K562 (cell line): ENCODE measurements at regions not wholly inside any gene's neighbourhood (a gene's known extent, or its start where the extent isn't known, plus 50 kb on each side); places are given as distances from the start of the nearest gene placed in this dataset.

ENCODE experiments used
- ATAC-seq: fragments of 200-7000 bp; cut with Tn5 transposase; 3 replicates; pipeline ENCODE4 v1.9.1; 2020; ENCODE audit warnings: moderate library complexity
- BruUV-seq: library from RNA; stranded (reverse); fragments of 400-500 nt; replicated peaks from 2 replicates; lab custom pipeline; 2021; lab: Mats Ljungman, UMichigan
- CTCF ChIA-PET: fragments of 300-600 bp; formaldehyde crosslinking; extraction: SDS; loops from one replicate; lab custom pipeline; 2021; ENCODE audit warnings: low intra/inter-chr PET ratio; lab: Yijun Ruan, JAX
- POLR2A ChIA-PET: fragments of 300-600, 350-650 bp; sonication (Branson Sonifier 250); formaldehyde crosslinking; extraction: SDS; loops from one replicate; lab custom pipeline; 2021; ENCODE audit warnings: antibody characterized with exemption, inconsistent platforms; lab: Yijun Ruan, JAX
- DNase-seq, 4 experiments: peaks; one replicate each; pipeline versions ENCODE4 v3.0.0 to v3.0.0-alpha.2; 2011 to 2018; ENCODE audit warnings: low spot score in 3 of 4, mixed read lengths in 3 of 4; ENCODE audit errors: extremely low read depth in 1 of 4
- FAIRE-seq: peaks from 2 replicates; lab custom pipeline; 2011; peaks lifted over from hg19 to GRCh38; lab: Jason Lieb, UNC
- H2AFZ ChIP-seq: 2 replicates; pipeline ENCODE4 v1.6.0; 2011; ENCODE audit warnings: low read depth, low read length, control low read depth, inconsistent platforms
- H3K27ac ChIP-seq: fragments of 200-600 bp; 3 replicates; pipeline ENCODE4 v1.8.0; 2011; ENCODE audit warnings: low read depth, mild to moderate bottlenecking, control low read depth, inconsistent platforms, low read length, moderate library complexity, mixed read lengths; ENCODE audit errors: extremely low read depth
- H3K27me3 ChIP-seq, 2 experiments: fragments of 300-600 bp in 1 of 2; 2 replicates in 1 of 2; 3 replicates in 1 of 2; pipeline versions ENCODE4 v1.6.0 to v1.8.0; 2011; ENCODE audit warnings: inconsistent platforms in 2 of 2, low read length in 2 of 2, mild to moderate bottlenecking in 1 of 2, mixed read lengths in 1 of 2, moderate library complexity in 1 of 2; ENCODE audit not compliant: control insufficient read depth in 2 of 2, insufficient read depth in 2 of 2
- H3K36me3 ChIP-seq: fragments of 300-600 bp; 3 replicates; pipeline ENCODE4 v1.8.0; 2011; ENCODE audit warnings: mild to moderate bottlenecking, low read length, inconsistent platforms; ENCODE audit not compliant: control insufficient read depth, insufficient read depth
- H3K4me1 ChIP-seq, 2 experiments: fragments of 200-600 bp in 1 of 2; replicated peaks in 1 of 2; 2 replicates in 1 of 2; 3 replicates in 1 of 2; pipeline versions ENCODE4 v1.5.1 to v1.8.0; 2011; ENCODE audit warnings: inconsistent platforms in 2 of 2, low read length in 2 of 2, mild to moderate bottlenecking in 1 of 2, mixed read lengths in 1 of 2, moderate library complexity in 1 of 2; ENCODE audit not compliant: control insufficient read depth in 2 of 2, insufficient read depth in 2 of 2
- H3K4me2 ChIP-seq: 2 replicates; pipeline ENCODE4 v1.6.1; 2011; ENCODE audit warnings: low read length, control low read depth, inconsistent platforms, mixed read lengths; ENCODE audit not compliant: insufficient read depth
- H3K4me3 ChIP-seq: fragments of 200-600 bp; sonication (generic), shearing (Covaris generic); 2 replicates; pipeline ENCODE4 v1.5.1; 2016; ENCODE audit warnings: control low read depth, inconsistent platforms
- H3K79me2 ChIP-seq: fragments of 200-600 bp; 3 replicates; pipeline ENCODE4 v1.8.0; 2011; ENCODE audit warnings: low read length, inconsistent platforms; ENCODE audit not compliant: control insufficient read depth, insufficient read depth
- H3K9ac ChIP-seq, 2 experiments: 2 replicates each; pipeline versions ENCODE4 v1.6.0 to v1.6.1; 2011; ENCODE audit warnings: low read depth in 2 of 2, low read length in 2 of 2, control low read depth in 1 of 2, inconsistent platforms in 1 of 2, mild to moderate bottlenecking in 1 of 2, mixed read lengths in 1 of 2; ENCODE audit not compliant: insufficient read depth in 1 of 2
- H3K9me1 ChIP-seq: one replicate; pipeline ENCODE4 v1.6.0; 2011; ENCODE audit warnings: inconsistent platforms, mild to moderate bottlenecking, low read length, moderate library complexity; ENCODE audit not compliant: control insufficient read depth, insufficient read depth
- H3K9me3 ChIP-seq: replicated peaks from 2 replicates; pipeline ENCODE4 v1.5.1; 2011; ENCODE audit warnings: low read depth, low read length, inconsistent platforms; ENCODE audit not compliant: control insufficient read depth, insufficient read depth
- H4K20me1 ChIP-seq: replicated peaks from 2 replicates; pipeline ENCODE4 v1.6.1; 2011; ENCODE audit warnings: low read length, inconsistent platforms, mixed read lengths; ENCODE audit not compliant: control insufficient read depth, insufficient read depth
- CBX5 ChIP-seq: IDR thresholded peaks from 2 replicates; pipeline ENCODE4 v1.6.1; 2014; ENCODE audit warnings: low read depth, borderline replicate concordance
- EP300 ChIP-seq: IDR thresholded peaks from 2 replicates; pipeline ENCODE4 v1.6.1; 2012; ENCODE audit warnings: low read length, improper control_type of control experiment
- ESRRA ChIP-seq: fragments of 450-650 bp; IDR thresholded peaks from 2 replicates; pipeline ENCODE4 v1.6.1; 2014; ENCODE audit warnings: low read depth, mild to moderate bottlenecking, moderate library complexity, borderline replicate concordance
- KHSRP ChIP-seq: fragments of 450-650 bp; IDR thresholded peaks from 2 replicates; pipeline ENCODE4 v1.6.1; 2017
- MTA1 ChIP-seq: fragments of 450-650 bp; IDR thresholded peaks from 2 replicates; pipeline ENCODE4 v1.6.1; 2017; ENCODE audit warnings: borderline replicate concordance
- NKRF ChIP-seq: fragments of 450-650 bp; IDR thresholded peaks from 2 replicates; pipeline ENCODE4 v1.6.1; 2016; ENCODE audit warnings: borderline replicate concordance
- SMARCA4 ChIP-seq: fragments of 450-650 bp; IDR thresholded peaks from 2 replicates; pipeline ENCODE4 v1.6.1; 2016
- TAF9B ChIP-seq: fragments of 450-650 bp; IDR thresholded peaks from 2 replicates; pipeline ENCODE4 v1.6.1; 2018; ENCODE audit warnings: mild to moderate bottlenecking; ENCODE audit not compliant: partially characterized antibody
- ZNF133 ChIP-seq: fragments of 250-450 bp; sonication (Bioruptor Pico); IDR thresholded peaks from 2 replicates; pipeline ENCODE4 v1.4.0; 2020; ENCODE audit warnings: mild to moderate bottlenecking
- ZNF347 ChIP-seq: fragments of 450-650 bp; formaldehyde crosslinking; IDR thresholded peaks from 2 replicates; pipeline ENCODE4 v1.4.0; 2020; ENCODE audit warnings: low read depth, mild to moderate bottlenecking, moderate library complexity
- ZNF561 ChIP-seq: fragments of 450-650 bp; formaldehyde crosslinking; conservative IDR thresholded peaks from 2 replicates; pipeline ENCODE4 v1.4.0; 2020; ENCODE audit warnings: mild to moderate bottlenecking, moderate library complexity
- ZNF644 ChIP-seq: fragments of 200-800 bp; sonication (Bioruptor generic); IDR thresholded peaks from 2 replicates; pipeline ENCODE4 v1.6.1; 2016; ENCODE audit warnings: low read depth, missing genetic modification characterization, missing compliant biosample characterization
- WGBS: fragments of 100-300 bp; shearing (Covaris generic); methylation state at CpG from one replicate; pipeline ENCODE4 v1.1.6; 2016; ENCODE audit warnings: low coverage, mixed read lengths; ENCODE audit not compliant: insufficient coverage; ENCODE audit errors: missing lambda C conversion rate; 5-methylcytosine and 5-hydroxymethylcytosine counted together
- in situ Hi-C: fragments of 300-500 bp; cut with MboI; formaldehyde crosslinking; loops from 4 replicates; pipeline ENCODE4 v1.15.0; 2018; ENCODE audit warnings: inconsistent platforms, mixed read lengths
- intact Hi-C: fragments of 100-400 bp; cut with micrococcal nuclease; formaldehyde crosslinking; loops from 2 replicates; pipeline ENCODE4 v1.14.2; 2022
- TF ChIP-seq, protein P1 (sequence below), 2 experiments: fragments of 450-650 bp; conservative IDR thresholded peaks; 2 replicates each; pipeline ENCODE4 v1.6.1; 2017; ENCODE audit warnings: mild to moderate bottlenecking in 2 of 2, moderate library complexity in 2 of 2
- TF ChIP-seq, protein P2 (sequence below): fragments of 250-450 bp; sonication (Bioruptor Pico); IDR thresholded peaks from 2 replicates; pipeline ENCODE4 v1.4.0; 2020

- BruUV-seq = no TSS peak
- CTCF ChIA-PET = no interaction called here
- DNase-seq = no peak
- no peak overlapping the region for H3K9ac ChIP-seq
- H3K4me1 ChIP-seq = no peaks in the 10 kb centered on the region
- H3K27me3 ChIP-seq = no peaks in the 10 kb centered on the region
- in situ Hi-C loops = no loop called here
- no peak overlapping the region for H3K4me2 ChIP-seq
- no peak overlapping the region for H2AFZ ChIP-seq
- H3K79me2 ChIP-seq = no peaks in the 10 kb centered on the region
- POLR2A ChIA-PET = no interaction called here
- intact Hi-C loops = no loop called here
- ATAC-seq = no peak
- no peak for FAIRE-seq
- no peaks in the 10 kb centered on the region for H3K9me3 ChIP-seq
- H3K36me3 ChIP-seq = no peaks in the 10 kb centered on the region
- no peak overlapping the region for H3K4me3 ChIP-seq
- no peak overlapping the region for H3K27ac ChIP-seq
- no peaks in the 10 kb centered on the region for H3K9me1 ChIP-seq
- 0% methylated on average over 1 of the region's 1 CpG for WGBS
- H4K20me1 ChIP-seq = no peaks in the 10 kb centered on the region
- no peak for TF ChIP-seq KHSRP
- no peak for TF ChIP-seq CBX5
- TF ChIP-seq NKRF = no peak
- no peak for TF ChIP-seq ZNF347 (CRISPR knock-in tag)
- no peak for TF ChIP-seq MTA1
- TF ChIP-seq ZNF133 (CRISPR knock-in tag) = no peak
- TF ChIP-seq SMARCA4 = no peak
- no peak for TF ChIP-seq ZNF644 (tag)
- no peak for TF ChIP-seq ZNF561 (CRISPR knock-in tag)
- no peak for TF ChIP-seq ESRRA
- TF ChIP-seq, protein P1, sequence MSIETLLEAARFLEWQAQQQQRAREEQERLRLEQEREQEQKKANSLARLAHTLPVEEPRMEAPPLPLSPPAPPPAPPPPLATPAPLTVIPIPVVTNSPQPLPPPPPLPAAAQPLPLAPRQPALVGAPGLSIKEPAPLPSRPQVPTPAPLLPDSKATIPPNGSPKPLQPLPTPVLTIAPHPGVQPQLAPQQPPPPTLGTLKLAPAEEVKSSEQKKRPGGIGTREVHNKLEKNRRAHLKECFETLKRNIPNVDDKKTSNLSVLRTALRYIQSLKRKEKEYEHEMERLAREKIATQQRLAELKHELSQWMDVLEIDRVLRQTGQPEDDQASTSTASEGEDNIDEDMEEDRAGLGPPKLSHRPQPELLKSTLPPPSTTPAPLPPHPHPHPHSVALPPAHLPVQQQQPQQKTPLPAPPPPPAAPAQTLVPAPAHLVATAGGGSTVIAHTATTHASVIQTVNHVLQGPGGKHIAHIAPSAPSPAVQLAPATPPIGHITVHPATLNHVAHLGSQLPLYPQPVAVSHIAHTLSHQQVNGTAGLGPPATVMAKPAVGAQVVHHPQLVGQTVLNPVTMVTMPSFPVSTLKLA (conservative IDR thresholded peaks at IDR 0.05) = no peak
- TF ChIP-seq, protein P2, sequence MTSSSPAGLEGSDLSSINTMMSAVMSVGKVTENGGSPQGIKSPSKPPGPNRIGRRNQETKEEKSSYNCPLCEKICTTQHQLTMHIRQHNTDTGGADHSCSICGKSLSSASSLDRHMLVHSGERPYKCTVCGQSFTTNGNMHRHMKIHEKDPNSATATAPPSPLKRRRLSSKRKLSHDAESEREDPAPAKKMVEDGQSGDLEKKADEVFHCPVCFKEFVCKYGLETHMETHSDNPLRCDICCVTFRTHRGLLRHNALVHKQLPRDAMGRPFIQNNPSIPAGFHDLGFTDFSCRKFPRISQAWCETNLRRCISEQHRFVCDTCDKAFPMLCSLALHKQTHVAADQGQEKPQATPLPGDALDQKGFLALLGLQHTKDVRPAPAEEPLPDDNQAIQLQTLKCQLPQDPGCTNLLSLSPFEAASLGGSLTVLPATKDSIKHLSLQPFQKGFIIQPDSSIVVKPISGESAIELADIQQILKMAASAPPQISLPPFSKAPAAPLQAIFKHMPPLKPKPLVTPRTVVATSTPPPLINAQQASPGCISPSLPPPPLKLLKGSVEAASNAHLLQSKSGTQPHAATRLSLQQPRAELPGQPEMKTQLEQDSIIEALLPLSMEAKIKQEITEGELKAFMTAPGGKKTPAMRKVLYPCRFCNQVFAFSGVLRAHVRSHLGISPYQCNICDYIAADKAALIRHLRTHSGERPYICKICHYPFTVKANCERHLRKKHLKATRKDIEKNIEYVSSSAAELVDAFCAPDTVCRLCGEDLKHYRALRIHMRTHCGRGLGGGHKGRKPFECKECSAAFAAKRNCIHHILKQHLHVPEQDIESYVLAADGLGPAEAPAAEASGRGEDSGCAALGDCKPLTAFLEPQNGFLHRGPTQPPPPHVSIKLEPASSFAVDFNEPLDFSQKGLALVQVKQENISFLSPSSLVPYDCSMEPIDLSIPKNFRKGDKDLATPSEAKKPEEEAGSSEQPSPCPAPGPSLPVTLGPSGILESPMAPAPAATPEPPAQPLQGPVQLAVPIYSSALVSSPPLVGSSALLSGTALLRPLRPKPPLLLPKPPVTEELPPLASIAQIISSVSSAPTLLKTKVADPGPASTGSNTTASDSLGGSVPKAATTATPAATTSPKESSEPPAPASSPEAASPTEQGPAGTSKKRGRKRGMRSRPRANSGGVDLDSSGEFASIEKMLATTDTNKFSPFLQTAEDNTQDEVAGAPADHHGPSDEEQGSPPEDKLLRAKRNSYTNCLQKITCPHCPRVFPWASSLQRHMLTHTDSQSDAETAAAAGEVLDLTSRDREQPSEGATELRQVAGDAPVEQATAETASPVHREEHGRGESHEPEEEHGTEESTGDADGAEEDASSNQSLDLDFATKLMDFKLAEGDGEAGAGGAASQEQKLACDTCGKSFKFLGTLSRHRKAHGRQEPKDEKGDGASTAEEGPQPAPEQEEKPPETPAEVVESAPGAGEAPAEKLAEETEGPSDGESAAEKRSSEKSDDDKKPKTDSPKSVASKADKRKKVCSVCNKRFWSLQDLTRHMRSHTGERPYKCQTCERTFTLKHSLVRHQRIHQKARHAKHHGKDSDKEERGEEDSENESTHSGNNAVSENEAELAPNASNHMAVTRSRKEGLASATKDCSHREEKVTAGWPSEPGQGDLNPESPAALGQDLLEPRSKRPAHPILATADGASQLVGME (CRISPR knock-in tag) = no peak
- no peak for TF ChIP-seq EP300
- TF ChIP-seq TAF9B = no peak
Observed at GRCh38 chr4:18231726-18232125, 210.2 kb upstream of the LCORL start.
